ENCODE measurements at regions not wholly inside any gene's neighbourhood (a gene's known extent, or its start where the extent isn't known, plus 50 kb on each side); places are given as distances from the start of the nearest gene placed in this dataset.

DNA sequence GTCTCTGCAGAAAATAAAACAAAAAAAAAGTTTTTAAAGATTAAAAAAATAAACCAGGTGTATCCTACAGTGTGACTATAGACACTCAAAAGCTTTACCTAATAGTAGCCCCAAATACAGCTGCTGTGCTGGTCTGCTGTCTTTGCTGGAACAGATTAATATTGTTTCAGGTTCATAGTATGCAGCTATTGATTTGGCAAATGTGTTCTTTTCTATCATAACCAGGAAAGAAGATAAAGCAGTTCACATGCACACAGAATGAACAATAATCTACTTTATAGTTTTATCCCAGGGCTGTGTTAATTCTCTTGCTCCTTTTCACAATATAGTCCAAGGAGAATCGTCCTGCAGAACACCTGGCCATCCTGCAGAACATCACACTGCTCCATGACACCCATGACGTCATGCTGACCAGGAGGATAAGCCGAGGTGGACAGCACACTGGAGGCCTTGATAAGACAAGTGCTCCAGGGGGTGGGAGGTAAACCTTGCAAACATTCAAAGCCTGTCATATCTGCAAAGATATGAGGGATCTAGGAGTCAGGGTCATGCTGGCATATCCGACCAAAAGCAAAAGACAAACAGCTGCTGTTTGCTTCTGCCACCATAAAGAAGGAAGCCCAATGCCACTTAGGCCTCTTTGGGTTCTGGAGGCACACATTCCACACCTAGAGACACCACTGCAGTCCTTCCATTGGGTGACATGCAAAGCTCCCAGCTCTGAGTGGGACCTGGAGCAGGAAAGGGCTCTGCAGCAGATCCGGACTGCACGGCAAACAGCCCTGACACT is 86.1 kb upstream of the SLC2A1 start:
- no peak overlapping the region for H3K4me3 ChIP-seq (replicated peaks; ENCODE audit: low read depth, low read length)
- no peak for DNase-seq (ENCODE audit: extremely low read depth, low read depth)

GRCh38 chr1:43043695-43044094 is 85.0 kb upstream of the SLC2A1 start:
- TF ChIP-seq CTCF (IDR thresholded peaks at IDR 0.05; ENCODE audit: low read depth, low read length, missing control alignments), result no peak
- H3K4me3 ChIP-seq (replicated peaks; ENCODE audit: low read depth, low read length), result no peak overlapping the region
- no peak for DNase-seq (ENCODE audit: extremely low read depth, low read depth)

More for the DNA sequence above, 86.1 kb upstream of the SLC2A1 start:
- TF ChIP-seq CTCF (IDR thresholded peaks at IDR 0.05; ENCODE audit: low read depth, low read length, missing control alignments), result no peak

DNA sequence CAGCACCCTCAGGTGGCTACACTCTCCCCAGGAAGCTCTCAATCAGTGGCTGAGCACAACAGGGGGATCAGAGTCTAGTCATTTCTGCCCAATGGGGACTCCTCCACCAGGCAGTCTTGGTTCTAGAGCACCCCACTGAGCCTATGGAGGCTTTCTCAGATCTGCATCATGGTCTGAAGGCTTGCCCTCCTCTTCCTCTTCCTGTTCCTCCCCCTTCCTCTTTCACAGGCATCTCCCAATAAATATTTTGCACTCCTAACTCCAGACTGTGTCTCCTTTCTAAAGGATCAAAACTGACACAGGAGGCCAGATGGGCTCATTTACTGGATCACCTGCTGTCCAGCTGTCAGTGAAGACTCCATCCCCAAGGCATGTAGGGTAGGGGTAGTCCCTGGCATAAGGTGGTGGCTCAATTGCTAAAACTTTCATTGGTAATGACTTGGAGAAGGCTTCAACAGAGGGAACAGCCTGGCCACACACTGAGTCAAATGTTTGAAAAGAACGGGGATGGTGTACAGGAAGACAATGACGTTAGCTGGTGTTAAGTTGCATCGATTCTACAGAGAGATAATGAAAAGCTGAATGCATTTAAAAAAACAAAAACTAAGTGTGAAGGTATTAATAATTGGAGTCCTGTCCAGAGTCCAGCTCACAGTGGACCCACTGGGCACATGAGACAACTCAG is 84.2 kb upstream of the SLC2A1 start:
- no peak for DNase-seq (ENCODE audit: extremely low read depth, low read depth)
- no peak overlapping the region for H3K4me3 ChIP-seq (replicated peaks; ENCODE audit: low read depth, low read length)
- TF ChIP-seq CTCF (IDR thresholded peaks at IDR 0.05; ENCODE audit: low read depth, low read length, missing control alignments), result no peak

GRCh38 chr1:43042127-43042526 is 83.5 kb upstream of the SLC2A1 start:
- no peak for DNase-seq (ENCODE audit: extremely low read depth, low read depth)
- no peak for TF ChIP-seq CTCF (IDR thresholded peaks at IDR 0.05; ENCODE audit: low read depth, low read length, missing control alignments)
- H3K4me3 ChIP-seq (replicated peaks; ENCODE audit: low read depth, low read length), result no peak overlapping the region

DNA sequence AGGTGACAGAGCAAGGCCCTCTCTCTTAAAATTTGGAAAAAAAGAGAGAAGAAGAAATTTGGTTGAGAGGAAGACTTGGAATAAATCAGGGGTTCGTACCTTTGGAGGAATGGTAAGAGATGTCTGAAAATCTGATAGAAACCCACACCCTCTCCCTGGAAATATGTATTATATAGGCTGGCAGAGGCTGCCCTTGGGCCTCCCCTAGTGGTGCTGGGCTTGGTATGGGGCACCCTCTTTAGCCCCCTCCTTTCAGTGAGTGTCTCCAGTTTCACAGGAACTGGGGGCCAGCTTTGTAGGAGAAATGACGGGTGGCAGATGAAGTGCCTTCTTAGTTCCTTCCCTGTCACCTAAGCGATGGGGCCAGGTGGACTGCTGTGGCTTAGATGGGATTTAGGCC is 82.9 kb upstream of the SLC2A1 start:
- TF ChIP-seq CTCF (IDR thresholded peaks at IDR 0.05; ENCODE audit: low read depth, low read length, missing control alignments), result no peak
- H3K4me3 ChIP-seq (replicated peaks; ENCODE audit: low read depth, low read length), result no peak overlapping the region
- no peak for DNase-seq (ENCODE audit: extremely low read depth, low read depth)

DNA sequence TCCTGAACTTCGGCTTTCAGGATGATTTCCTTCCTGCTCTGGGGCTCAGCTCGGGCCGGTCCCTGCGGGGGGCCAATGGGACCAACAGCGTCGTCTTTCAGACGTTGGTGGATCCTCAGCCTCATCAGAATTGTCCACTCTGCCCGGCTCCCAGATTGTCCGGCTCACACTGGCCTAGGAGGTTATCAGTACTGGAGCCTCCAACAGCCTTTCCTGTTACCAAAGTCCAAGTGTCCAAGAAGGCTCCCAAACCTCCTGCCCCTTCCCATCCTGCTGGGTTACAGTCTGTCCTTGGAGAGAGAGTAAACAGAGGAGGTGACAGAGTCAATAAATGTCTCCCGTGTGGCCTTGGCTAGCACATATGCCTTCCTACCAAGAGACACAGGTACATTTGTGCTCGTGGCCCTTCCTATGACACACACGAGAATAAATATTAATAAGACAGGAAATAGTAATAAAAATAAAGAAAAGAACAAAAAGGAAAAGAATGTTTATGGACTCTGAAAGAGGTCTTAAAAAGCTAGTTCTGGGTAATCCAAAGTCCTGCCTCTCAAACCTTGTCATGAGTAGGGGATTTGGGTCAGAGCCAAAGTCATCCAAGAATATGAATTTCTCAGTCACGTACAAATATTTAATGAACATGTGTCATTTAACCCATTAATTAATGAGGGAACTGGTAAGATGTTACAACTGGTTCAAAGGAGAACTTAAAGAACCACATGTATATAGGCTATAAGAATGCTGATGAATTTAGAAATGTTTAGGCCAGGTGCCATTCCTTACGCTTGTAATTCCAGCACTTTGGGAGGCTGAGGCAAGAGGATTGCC is 80.8 kb upstream of the SLC2A1 start:
- DNase-seq (ENCODE audit: extremely low read depth, low read depth), result no peak
- TF ChIP-seq CTCF (IDR thresholded peaks at IDR 0.05; ENCODE audit: low read depth, low read length, missing control alignments), result no peak
- H3K4me3 ChIP-seq (replicated peaks; ENCODE audit: low read depth, low read length), result no peak overlapping the region

Measured in HFF-Myc (cell line).